ENCODE measurements at regions not wholly inside any gene's neighbourhood (a gene's known extent, or its start where the extent isn't known, plus 50 kb on each side); places are given as distances from the start of the nearest gene placed in this dataset.

DNA sequence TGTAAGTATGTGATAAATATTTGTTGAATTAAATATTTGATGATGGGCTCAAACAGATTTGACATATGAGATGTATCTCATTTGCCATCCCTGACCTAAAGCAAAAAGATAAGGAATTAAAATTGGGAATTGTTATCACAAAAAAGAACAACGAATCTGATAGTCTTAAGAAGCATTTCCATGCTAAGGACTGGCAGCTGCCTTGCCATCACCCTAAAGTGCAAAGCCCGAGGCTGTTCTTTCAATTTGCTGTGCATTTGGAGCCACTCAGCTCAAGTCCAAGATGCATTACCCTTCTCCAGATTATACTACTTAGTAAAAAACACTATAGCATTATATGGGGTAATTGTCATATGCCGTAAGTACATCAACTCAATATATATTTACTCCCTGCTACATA lies 618.3 kb upstream of the CLINT1 start:
- TF ChIP-seq EZH2 (IDR thresholded peaks at IDR 0.05) (no peak), POLR2AphosphoS5 (IDR thresholded peaks at IDR 0.05; ENCODE audit: borderline replicate concordance, low read depth, low read length) (no peak), FOXP2 (optimal IDR thresholded peaks at IDR 0.05; ENCODE audit: control extremely low read depth, extremely low read length, insufficient read depth) (no peak)

Measured in SK-N-MC (cell line).